Fibroblast of skin of scalp (primary cell): ENCODE measurements at regions not wholly inside any gene's neighbourhood (a gene's known extent, or its start where the extent isn't known, plus 50 kb on each side); places are given as distances from the start of the nearest gene placed in this dataset.
"Not testable (repeated sequence)": the region's sequence is repeated elsewhere in the genome, so short reads cannot be mapped to it uniquely, and the experiment has no call there.

ENCODE experiments used
- DNase-seq: peaks from one replicate; pipeline ENCODE4 v3.0.0-alpha.2; 2013

GRCh38 chr4:12679217-12679616, 804.9 kb downstream of the RAB28 start:
- no peak for DNase-seq

GRCh38 chr4:12674184-12674583, 810.0 kb downstream of the RAB28 start:
- DNase-seq: no peak

GRCh38 chr4:12672303-12672702, 811.8 kb downstream of the RAB28 start:
- DNase-seq: no peak

- DNase-seq: no peak
Observed at GRCh38 chr4:12658146-12658545, 826.0 kb downstream of the RAB28 start.

- DNase-seq: no peak
Observed at GRCh38 chr4:12651876-12652275, 832.3 kb downstream of the RAB28 start.

- DNase-seq: no peak
Observed at GRCh38 chr4:12645732-12646131, 838.4 kb downstream of the RAB28 start.

- DNase-seq: no peak
Observed at GRCh38 chr4:12644261-12644660, 839.9 kb downstream of the RAB28 start.

GRCh38 chr4:12636191-12636590, 847.9 kb downstream of the RAB28 start:
- no peak for DNase-seq

- DNase-seq: no peak
Observed at GRCh38 chr4:12635629-12636028, 848.5 kb downstream of the RAB28 start.

GRCh38 chr4:12633053-12633651, 851.0 kb downstream of the RAB28 start:
- peak; percentile 35 for DNase-seq

- DNase-seq: no peak
Observed at GRCh38 chr4:12615822-12616221, 868.3 kb downstream of the RAB28 start.

GRCh38 chr4:12612876-12613275, 871.3 kb downstream of the RAB28 start:
- DNase-seq: no peak

- DNase-seq: not testable (repeated sequence)
Observed at GRCh38 chr4:12609212-12609875, 874.8 kb downstream of the RAB28 start.

GRCh38 chr4:12595986-12596385, 888.2 kb downstream of the RAB28 start:
- DNase-seq: no peak

- no peak for DNase-seq
Observed at GRCh38 chr4:12595489-12595888, 888.7 kb downstream of the RAB28 start.

- no peak for DNase-seq
Observed at GRCh38 chr4:12588582-12588981, 895.6 kb downstream of the RAB28 start.

- DNase-seq: no peak
Observed at GRCh38 chr4:12586242-12587006, 897.7 kb downstream of the RAB28 start.

- DNase-seq: no peak
Observed at GRCh38 chr4:12584116-12584875, 899.8 kb downstream of the RAB28 start.

- peak; percentile 1 for DNase-seq
Observed at GRCh38 chr4:12583275-12583674, 900.9 kb downstream of the RAB28 start.

- DNase-seq: no peak
Observed at GRCh38 chr4:12580787-12581186, 903.4 kb downstream of the RAB28 start.

GRCh38 chr4:12579172-12579571, 905.0 kb downstream of the RAB28 start:
- DNase-seq: no peak

GRCh38 chr4:12576409-12576808, 907.7 kb downstream of the RAB28 start:
- no peak for DNase-seq

GRCh38 chr4:12573716-12574115, 910.4 kb downstream of the RAB28 start:
- DNase-seq: no peak
